ENCODE measurements at regions not wholly inside any gene's neighbourhood (a gene's known extent, or its start where the extent isn't known, plus 50 kb on each side); places are given as distances from the start of the nearest gene placed in this dataset.

DNA sequence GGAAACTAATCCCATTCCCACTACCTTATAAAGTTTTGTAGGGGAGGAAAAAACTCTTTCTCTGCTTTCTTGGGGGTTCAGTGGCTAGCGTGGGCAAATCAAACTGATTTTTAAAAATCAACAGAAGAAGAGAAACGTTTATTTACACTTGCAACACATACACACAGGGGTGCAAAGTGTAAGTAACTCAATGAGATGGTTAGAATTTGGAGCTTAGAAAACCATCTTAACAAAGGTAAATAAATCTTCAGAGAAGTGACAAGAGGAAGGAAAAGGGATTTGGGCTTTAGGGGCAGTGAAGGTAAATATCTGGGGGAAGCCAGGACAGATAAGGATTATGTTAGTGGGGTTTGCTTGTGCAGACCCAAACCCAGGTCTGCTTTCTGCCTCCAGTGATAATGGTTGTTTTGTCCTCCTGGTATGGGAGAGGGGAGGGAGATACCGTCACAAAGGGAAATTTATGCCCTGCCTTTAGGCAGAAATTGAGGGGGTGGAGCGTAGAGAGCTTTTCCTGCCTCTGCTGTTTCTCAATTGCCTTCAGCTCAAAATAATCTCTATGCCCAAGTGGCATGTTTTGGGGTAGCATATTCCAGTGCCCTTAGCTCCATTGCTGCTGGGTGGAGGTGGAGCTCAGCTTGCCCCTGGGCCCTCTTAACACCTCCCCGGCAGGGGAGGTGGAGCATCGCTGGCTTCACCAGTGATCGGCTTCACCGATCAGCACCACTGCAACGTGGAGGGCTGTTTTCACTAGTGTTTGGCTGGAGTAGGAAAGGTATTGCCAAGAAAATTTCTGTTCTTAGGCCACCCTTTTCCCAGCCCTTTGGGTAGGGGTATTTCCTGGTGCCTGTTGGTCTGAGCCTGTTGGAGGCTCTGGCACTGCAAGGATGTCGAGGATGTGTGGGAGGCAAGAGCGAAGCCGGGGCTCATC is 92.2 kb downstream of the TEX51 start:
- DNase-seq = no peak

DNA sequence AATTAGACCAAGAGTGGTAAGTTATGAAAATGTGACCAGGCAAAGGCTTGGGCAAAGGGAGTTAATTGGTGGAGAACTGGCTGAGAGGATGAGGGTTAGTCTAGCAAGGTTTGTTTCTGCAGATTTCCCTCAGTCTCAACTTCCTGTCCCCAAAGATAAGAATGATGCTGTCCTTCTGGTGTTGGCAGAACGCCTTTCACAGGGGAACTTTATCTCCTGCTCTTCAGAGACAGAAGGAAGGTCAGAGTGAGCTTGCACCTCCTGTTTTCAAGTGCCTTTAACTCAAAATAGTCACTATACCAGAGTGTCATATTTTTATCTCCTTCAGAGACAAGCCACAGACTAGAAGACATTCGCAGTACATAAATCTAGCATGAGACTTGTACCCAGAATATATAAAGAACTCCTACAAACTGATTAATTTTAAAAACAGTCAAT is 95.7 kb downstream of the TEX51 start:
- DNase-seq = no peak

- DNase-seq = no peak
These were observed 97.1 kb downstream of the TEX51 start for GRCh38 chr2:126995621-126996377.

DNA sequence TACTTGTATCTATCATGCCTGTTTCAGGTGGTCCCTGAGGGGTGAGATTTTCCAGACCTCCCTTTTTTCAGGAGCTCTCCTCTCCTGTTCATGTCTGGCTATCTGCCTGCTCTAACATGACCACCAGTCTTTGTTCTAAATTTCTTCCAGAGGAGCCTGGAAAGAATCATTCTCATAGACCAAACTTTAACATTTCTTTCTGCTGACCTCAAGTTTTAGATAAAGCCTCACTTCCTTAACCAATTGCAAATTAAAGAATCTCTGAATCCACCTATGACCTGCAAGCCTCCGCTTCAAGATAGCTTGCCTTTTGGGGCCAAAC is 97.6 kb downstream of the TEX51 start:
- DNase-seq = no peak

All from CD4-positive, alpha-beta T cell treated with Interleukin-10 for 1 hour (primary cell).